B cell (primary cell): ENCODE measurements at regions not wholly inside any gene's neighbourhood (a gene's known extent, or its start where the extent isn't known, plus 50 kb on each side); places are given as distances from the start of the nearest gene placed in this dataset.

Experiments
- ATAC-seq: fragments of 200-7000 bp; cut with Tn5 transposase; one replicate; pipeline ENCODE4 v1.10.0; 2021; ENCODE audit warnings: low read depth, mild to moderate bottlenecking, moderate number of reproducible peaks, moderate library complexity
- CTCF ChIA-PET: fragments of 350-600 bp; sonication (Branson Sonifier 250); formaldehyde crosslinking; loops from one replicate; lab custom pipeline; 2021; ENCODE audit warnings: antibody characterized with exemption, inconsistent platforms; lab: Charles Lee
- POLR2A ChIA-PET: fragments of 350-600 bp; sonication (Branson Sonifier 250); formaldehyde crosslinking; loops from one replicate; lab custom pipeline; 2021; ENCODE audit warnings: antibody characterized with exemption; lab: Charles Lee
- DNase-seq: peaks from one replicate; pipeline ENCODE4 v3.0.0; 2013
- H2AFZ ChIP-seq: 2 replicates; pipeline ENCODE4 v1.6.1; 2012; ENCODE audit warnings: mild to moderate bottlenecking, low read depth, low read length; ENCODE audit not compliant: insufficient read depth, poor library complexity, severe bottlenecking
- H3K27ac ChIP-seq, 2 donors: 1 replicate in 1 of 2; 2 replicates in 1 of 2; pipeline ENCODE4 v1.5.1; 2012 to 2013; ENCODE audit warnings: low read length in 2 of 2, mild to moderate bottlenecking in 2 of 2, moderate library complexity in 1 of 2
- H3K27me3 ChIP-seq, 4 experiments: fragments of 200-600 bp in 1 of 4; sonication (generic) in 1 of 4; replicated peaks in 1 of 4; 1 replicate in 2 of 4; 2 replicates in 2 of 4; pipeline versions ENCODE4 v1.6.1 to v1.7.0; 2013 to 2016; ENCODE audit warnings: low read length in 3 of 4, mild to moderate bottlenecking in 2 of 4, mixed read lengths in 1 of 4, moderate library complexity in 1 of 4; ENCODE audit not compliant: insufficient read depth in 4 of 4, control insufficient read depth in 3 of 4; ENCODE audit errors: control extremely low read depth in 1 of 4
- H3K36me3 ChIP-seq, 2 experiments: replicated peaks in 1 of 2; 1 replicate in 1 of 2; 2 replicates in 1 of 2; pipeline versions ENCODE4 v1.6.1 to v1.7.1; 2013; ENCODE audit warnings: low read length in 1 of 2; ENCODE audit not compliant: insufficient read depth in 2 of 2, control insufficient read depth in 1 of 2; ENCODE audit errors: control extremely low read depth in 1 of 2, extremely low read depth in 1 of 2
- H3K4me1 ChIP-seq, 2 donors: fragments of 200-600 bp in 1 of 2; sonication (generic) in 1 of 2; 1 replicate in 1 of 2; 2 replicates in 1 of 2; pipeline versions ENCODE4 v1.5.1 to v1.6.1; 2013 to 2017; ENCODE audit warnings: low read length in 2 of 2; ENCODE audit not compliant: control insufficient read depth in 2 of 2, insufficient read depth in 2 of 2
- H3K4me2 ChIP-seq: replicated peaks from 2 replicates; pipeline ENCODE3; 2012; ENCODE audit warnings: mild to moderate bottlenecking, low read depth, low read length; ENCODE audit not compliant: poor library complexity, severe bottlenecking
- H3K4me3 ChIP-seq, 5 experiments: fragments of 200-600 bp in 1 of 5; sonication (generic) in 1 of 5; 1 replicate in 3 of 5; 2 replicates in 2 of 5; pipeline versions ENCODE4 v1.5.1 to v1.7.0; 2011 to 2016; ENCODE audit warnings: low read length in 4 of 5, mild to moderate bottlenecking in 4 of 5, low read depth in 2 of 5, control low read depth in 1 of 5, moderate library complexity in 1 of 5; ENCODE audit not compliant: insufficient read depth in 1 of 5; ENCODE audit errors: control extremely low read depth in 1 of 5, extremely low read depth in 1 of 5
- H3K79me2 ChIP-seq: fragments of 200-600 bp; sonication (generic); one replicate; pipeline ENCODE4 v1.6.0; 2016; ENCODE audit warnings: low read length; ENCODE audit not compliant: control insufficient read depth, insufficient read depth
- H3K9ac ChIP-seq: fragments of 200-600 bp; sonication (generic); 2 replicates; pipeline ENCODE4 v1.6.1; 2017; ENCODE audit warnings: mild to moderate bottlenecking, low read length, moderate library complexity
- H3K9me3 ChIP-seq, 3 donors: one replicate each; pipeline versions ENCODE4 v1.6.1 to v1.7.1; 2013; ENCODE audit warnings: low read length in 2 of 3; ENCODE audit not compliant: control insufficient read depth in 2 of 3, insufficient read depth in 1 of 3; ENCODE audit errors: control extremely low read depth in 1 of 3
- H4K20me1 ChIP-seq: 2 replicates; pipeline ENCODE4 v1.6.0; 2012; ENCODE audit warnings: mild to moderate bottlenecking, low read length; ENCODE audit not compliant: insufficient read depth, control insufficient read depth, poor library complexity, severe bottlenecking
- H3K27ac Mint-ChIP-seq: one replicate; pipeline ENCODE4 v1.8.0; 2021; ENCODE audit warnings: mixed read lengths
- H3K27me3 Mint-ChIP-seq: one replicate; pipeline ENCODE4 v1.8.0; 2021; ENCODE audit warnings: mixed read lengths
- H3K4me1 Mint-ChIP-seq: one replicate; pipeline ENCODE4 v1.8.0; 2021; ENCODE audit warnings: mixed read lengths
- H3K4me3 Mint-ChIP-seq: one replicate; pipeline ENCODE4 v1.8.0; 2021; ENCODE audit warnings: mixed read lengths
- H3K9me3 Mint-ChIP-seq: one replicate; pipeline ENCODE4 v1.8.0; 2022; ENCODE audit warnings: mixed read lengths; ENCODE audit not compliant: insufficient read depth
- CTCF ChIP-seq: fragments of 200-600 bp; IDR thresholded peaks from one replicate; pipeline ENCODE4 v1.8.0; 2022; ENCODE audit warnings: antibody characterized with exemption, mild to moderate bottlenecking
- EZH2 ChIP-seq: IDR thresholded peaks from 2 replicates; pipeline ENCODE4 v1.6.1; 2012; ENCODE audit warnings: borderline replicate concordance, low read depth, mild to moderate bottlenecking, moderate library complexity, low read length; ENCODE audit not compliant: insufficient read depth, poor library complexity, severe bottlenecking
- WGBS: methylation state at CpG from one replicate; pipeline ENCODE4 v1.1.5; 2013; ENCODE audit warnings: missing lambda C conversion rate; ENCODE audit not compliant: insufficient coverage; 5-methylcytosine and 5-hydroxymethylcytosine counted together
- intact Hi-C: fragments of 100-400 bp; cut with micrococcal nuclease; formaldehyde crosslinking; loops from one replicate; pipeline ENCODE4 v1.10.0; 2022

DNA sequence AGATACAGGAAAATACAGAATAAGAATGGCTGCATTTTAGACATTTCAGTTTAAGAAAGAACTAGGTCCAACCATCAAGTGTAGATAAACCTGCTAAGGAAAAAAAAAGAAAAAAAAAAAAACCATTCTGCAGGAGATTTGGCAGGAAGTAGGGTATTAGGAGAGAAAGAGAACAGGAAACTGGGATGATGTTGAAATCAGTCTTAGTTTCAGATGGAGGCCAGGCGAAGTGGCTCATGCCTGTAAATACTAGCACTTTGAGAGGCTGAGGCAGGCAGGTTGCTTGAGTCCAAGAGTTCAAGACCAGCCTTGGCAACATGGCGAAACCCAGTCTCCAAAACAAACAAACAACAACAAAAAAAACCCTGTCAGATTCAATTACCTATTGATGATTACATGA lies 120.2 kb downstream of the RAB11FIP2 start:
- WGBS = 100% methylated on average over 1 of the region's 2 CpGs
- no peak overlapping the region for H3K4me3 ChIP-seq
- no peak overlapping the region for H3K4me3 Mint-ChIP-seq
- no peaks in the 10 kb centered on the region for H3K36me3 ChIP-seq
- H3K27me3 Mint-ChIP-seq = no peaks in the 10 kb centered on the region
- H3K4me1 ChIP-seq = no peaks in the 10 kb centered on the region
- H4K20me1 ChIP-seq = no peaks in the 10 kb centered on the region
- H3K9ac ChIP-seq = no peak overlapping the region
- no peak for ATAC-seq
- H3K4me1 Mint-ChIP-seq = no peaks in the 10 kb centered on the region
- H3K9me3 ChIP-seq = no peaks in the 10 kb centered on the region
- POLR2A ChIA-PET = no interaction called here
- peaks cover 2% of the 10 kb centered on the region for H3K9me3 Mint-ChIP-seq
- H3K4me2 ChIP-seq = no peak overlapping the region
- no peak for DNase-seq
- no peak overlapping the region for H3K27ac Mint-ChIP-seq
- no peak overlapping the region for H3K27ac ChIP-seq
- TF ChIP-seq CTCF (no peak), EZH2 (no peak)
- intact Hi-C loops = no loop called here
- H3K79me2 ChIP-seq = no peaks in the 10 kb centered on the region
- no peak overlapping the region for H2AFZ ChIP-seq
- peaks cover 0 to 2% (median 0%) of the 10 kb centered on the region in 4 experiments for H3K27me3 ChIP-seq
- CTCF ChIA-PET = no interaction called here

DNA sequence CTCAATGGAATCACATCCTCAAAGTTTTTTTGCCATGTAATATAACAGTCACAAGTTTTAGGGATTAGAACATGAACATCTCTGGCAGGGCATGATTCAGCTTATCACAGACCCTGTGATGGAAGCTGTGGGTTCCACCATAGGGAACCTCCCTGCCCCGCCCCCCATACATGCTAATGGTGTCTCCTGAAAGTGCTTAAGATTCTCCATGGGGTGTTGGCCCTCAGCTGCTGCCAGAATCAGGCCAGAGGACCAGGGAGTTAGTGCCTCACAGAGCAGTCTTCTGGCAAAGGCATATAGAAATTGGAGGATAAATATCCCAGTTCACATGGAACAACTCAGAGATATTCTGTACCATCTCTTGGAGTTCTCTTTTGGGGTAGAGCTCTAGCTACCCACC lies 119.4 kb downstream of the RAB11FIP2 start:
- no peak overlapping the region for H3K27ac Mint-ChIP-seq
- POLR2A ChIA-PET = no interaction called here
- Histone ChIP-seq H3K27ac (no peak overlapping the region), H3K36me3 (no peaks in the 10 kb centered on the region), H3K4me1 (no peaks in the 10 kb centered on the region), H2AFZ (no peak overlapping the region), H3K27me3 (peaks cover 0 to 2% (median 0%) of the 10 kb centered on the region in 4 experiments), H3K9ac (no peak overlapping the region), H3K4me2 (no peak overlapping the region), H3K9me3 (no peaks in the 10 kb centered on the region), H3K79me2 (no peaks in the 10 kb centered on the region), H3K4me3 (no peak overlapping the region), H4K20me1 (no peaks in the 10 kb centered on the region)
- CTCF ChIA-PET = no interaction called here
- TF ChIP-seq EZH2 (no peak), CTCF (no peak)
- DNase-seq = no peak
- H3K4me1 Mint-ChIP-seq = no peaks in the 10 kb centered on the region
- no CpG with 5 or more reads among the region's 1 CpG for WGBS
- intact Hi-C loops = no loop called here
- no peaks in the 10 kb centered on the region for H3K27me3 Mint-ChIP-seq
- H3K9me3 Mint-ChIP-seq = peaks cover 2% of the 10 kb centered on the region
- no peak overlapping the region for H3K4me3 Mint-ChIP-seq
- no peak for ATAC-seq
